Femur (tissue), 1 donor: ENCODE measurements at regions not wholly inside any gene's neighbourhood (a gene's known extent, or its start where the extent isn't known, plus 50 kb on each side); places are given as distances from the start of the nearest gene placed in this dataset.
"Not testable (repeated sequence)": the region's sequence is repeated elsewhere in the genome, so short reads cannot be mapped to it uniquely, and the experiment has no call there.

Experiments
- DNase-seq: peaks from one replicate; pipeline ENCODE4 v3.0.0-alpha.2; 2017

DNA sequence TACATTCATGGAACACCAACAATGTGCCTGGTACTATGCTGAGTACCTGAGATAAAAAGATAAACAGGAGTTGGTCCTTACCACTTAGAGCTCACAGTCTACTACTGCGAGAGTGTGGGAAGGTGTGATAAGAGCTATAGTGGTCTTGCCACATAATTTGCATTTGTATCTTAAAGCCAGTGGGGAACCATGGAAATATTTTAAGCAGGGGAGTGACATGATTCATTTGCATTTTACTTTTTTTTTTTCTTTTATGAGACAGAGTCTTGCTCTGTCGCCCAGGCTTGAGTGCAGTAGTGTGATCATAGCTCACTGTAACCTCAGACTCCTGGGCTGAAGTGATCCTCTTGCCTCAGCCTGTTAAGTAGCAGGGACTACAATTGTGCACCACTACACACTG is 53.6 kb downstream of the SRGAP2 start:
- DNase-seq = not testable (repeated sequence)

DNA sequence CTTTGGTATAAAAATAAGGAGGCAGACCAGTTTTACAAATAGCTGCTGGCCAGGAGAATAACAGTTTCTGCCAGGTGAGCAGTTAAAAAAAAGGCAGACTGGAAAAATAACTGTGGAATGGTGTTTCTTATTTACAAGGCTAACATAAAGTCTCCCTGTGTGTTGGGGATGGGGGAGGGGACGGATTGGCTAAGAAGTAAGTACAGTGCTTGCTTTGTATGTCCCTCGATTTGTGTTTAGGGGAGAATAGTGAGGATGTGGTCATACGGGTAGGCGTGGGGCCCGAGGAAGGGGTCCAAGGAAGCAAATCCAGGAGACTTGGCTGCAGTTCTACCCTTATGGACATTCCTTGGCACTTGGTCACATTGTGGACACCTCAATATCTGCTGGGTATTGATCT is 58.1 kb downstream of the SRGAP2 start:
- not testable (repeated sequence) for DNase-seq

GRCh38 chr1:206262424-206262823 is 59.1 kb downstream of the SRGAP2 start:
- DNase-seq = not testable (repeated sequence)

GRCh38 chr1:206264916-206265315 is 61.6 kb downstream of the SRGAP2 start:
- not testable (repeated sequence) for DNase-seq

GRCh38 chr1:206271153-206271552 is 67.8 kb downstream of the SRGAP2 start:
- not testable (repeated sequence) for DNase-seq

DNA sequence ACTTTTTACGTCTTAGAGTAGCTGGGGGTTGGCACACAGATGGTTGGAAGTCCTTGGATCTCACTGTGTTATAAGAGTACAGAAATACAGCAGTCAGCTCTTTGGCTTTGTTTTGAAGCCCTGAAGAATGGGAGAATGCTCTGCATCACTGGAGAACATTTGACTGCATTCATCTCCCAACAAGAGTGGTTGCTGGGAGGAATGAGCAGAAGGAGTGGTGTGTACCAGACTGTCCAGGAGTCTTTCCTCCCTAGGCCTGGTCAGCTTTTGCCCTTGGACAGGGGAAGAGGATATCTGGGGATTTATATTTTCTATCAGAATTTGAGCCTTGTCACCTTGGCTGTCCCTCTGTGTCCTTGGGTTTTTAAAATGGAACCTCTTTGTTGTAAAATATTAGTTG is 69.8 kb downstream of the SRGAP2 start:
- not testable (repeated sequence) for DNase-seq

DNA sequence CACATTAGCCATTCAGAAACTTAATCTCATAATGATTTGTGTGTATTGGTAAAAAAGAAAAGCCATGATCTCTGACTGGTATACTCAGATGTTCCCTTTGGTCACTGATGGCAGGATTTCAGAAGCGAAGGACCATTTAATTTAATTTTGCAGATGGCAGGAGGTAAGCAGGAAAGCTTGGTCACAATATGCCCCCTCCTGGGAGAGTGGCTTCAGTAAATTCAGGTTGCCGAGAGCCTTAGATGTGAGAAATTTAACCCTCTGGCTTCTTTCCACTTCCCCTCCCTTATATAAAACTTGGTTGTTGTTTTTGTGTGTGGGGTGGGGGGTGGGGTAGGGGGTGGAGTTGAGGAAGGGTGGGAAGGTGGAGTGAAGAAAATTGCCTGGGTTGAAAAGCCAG is 72.8 kb downstream of the SRGAP2 start:
- not testable (repeated sequence) for DNase-seq

DNA sequence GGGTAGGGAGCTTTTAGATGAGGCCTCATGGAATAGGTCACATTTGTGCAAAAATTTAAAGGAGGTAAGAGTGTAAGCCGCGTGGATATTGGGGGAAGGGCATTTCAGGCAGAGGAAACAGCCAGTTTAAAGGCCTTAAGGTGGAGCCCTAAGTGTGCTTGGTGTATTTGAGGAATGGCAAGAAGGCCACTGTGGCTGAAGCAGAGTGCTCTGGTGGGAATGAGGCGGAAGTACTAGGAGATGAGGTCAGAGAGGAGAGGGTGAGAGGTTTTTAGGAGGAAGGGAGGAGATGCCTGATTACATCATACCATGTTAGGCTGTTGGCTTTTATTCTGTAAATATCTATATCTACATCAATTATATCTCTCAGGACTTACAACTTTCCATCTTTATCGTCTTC is 75.3 kb downstream of the SRGAP2 start:
- DNase-seq = not testable (repeated sequence)

- not testable (repeated sequence) for DNase-seq
Measured at GRCh38 chr1:206280683-206281082, 77.3 kb downstream of the SRGAP2 start.

DNA sequence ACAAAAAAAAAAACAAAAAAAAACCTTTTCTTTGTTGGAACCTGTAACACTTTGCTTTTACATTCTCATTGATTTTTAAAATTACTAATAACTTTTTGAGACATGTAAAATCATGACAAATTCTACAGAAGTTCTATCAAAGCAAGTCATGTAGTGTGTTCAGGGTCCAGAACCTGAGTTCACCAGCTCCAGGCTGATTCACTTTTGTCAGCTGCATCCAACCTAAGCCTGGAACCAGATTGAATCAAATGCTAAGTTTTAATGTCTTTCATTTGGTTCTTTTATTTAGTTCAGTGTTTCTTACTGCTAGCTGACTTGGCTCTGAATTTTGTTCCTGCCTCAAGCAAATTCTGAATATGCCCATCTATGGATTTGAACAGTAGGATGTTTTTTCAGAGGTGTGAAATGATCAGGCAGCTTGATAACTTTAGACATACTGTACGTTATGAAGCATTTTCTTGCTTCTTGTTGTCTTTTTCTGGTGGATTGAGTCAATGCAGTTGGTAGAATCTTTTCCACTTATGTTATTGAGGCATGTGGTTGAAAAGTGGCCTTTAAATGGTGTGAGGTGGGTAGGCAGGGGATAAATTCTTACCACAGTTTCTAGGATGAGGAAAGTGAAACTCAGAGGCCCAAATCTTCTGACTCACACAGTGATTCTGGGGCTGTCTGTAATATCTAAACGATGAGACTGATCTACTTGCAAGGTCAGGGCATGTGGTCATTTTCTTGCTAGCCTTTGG is 78.7 kb downstream of the SRGAP2 start:
- DNase-seq = not testable (repeated sequence)

DNA sequence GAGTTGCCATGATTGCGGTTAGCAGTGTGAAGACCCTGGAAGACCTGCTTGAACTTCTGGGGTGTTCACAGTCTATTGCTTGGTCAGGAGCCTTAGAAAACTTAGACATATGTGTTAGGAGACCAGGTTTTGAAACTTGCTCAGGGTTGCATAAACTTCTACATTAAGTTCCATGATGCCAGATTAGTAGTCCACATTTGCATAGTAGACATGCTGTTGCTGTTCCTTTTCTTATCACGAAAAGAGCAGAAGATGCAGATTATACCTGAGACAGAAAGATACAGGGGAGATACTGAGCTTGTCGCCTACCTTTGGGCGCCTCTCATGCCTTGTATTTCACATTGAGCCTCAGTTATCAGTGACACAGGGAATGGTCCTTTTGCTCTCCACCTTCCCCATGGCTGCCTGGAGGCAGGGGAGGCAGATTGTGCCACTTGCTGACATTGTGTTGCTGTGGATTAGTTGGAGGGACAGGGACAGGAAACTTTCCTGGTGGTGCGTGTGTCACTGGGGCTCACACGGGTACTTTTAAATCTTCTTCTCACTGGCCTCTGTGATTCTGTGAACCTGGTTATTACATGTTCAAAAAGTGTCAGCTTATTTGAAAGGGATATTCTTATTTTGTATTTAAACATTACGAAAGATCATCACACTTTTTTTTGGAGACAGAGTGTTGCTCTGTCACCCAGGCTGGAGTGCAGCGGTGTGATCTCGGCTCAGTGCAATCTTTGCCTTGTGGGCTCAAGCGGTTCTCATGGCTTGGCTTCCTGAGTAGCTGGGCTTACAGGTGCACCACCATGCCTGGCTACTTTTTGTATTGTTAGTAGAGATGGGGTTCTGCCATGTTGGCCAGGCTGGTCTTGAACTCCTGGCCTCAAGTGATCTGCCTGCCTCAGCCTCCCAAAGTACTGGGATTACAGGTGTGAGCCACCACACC is 82.0 kb downstream of the SRGAP2 start:
- DNase-seq = not testable (repeated sequence)

DNA sequence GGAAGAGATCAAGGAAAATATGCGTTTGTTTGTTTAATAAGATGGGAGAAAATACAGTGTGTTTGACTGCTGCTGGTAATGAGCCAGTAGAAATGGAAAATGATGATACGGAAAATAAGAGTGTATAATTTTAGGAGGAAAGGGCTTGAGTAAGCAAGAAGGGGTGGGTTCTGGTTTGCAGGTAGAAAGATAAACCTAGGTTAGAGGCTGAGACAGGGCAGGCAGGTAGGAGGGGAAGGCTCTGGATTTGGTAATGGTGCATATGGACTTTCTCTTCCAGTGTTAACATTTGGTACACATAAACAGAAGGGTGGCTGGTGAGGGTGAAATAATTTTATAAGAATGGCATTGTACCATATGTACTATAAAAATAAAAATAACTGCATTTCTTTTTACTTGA is 84.4 kb downstream of the SRGAP2 start:
- DNase-seq = not testable (repeated sequence)

DNA sequence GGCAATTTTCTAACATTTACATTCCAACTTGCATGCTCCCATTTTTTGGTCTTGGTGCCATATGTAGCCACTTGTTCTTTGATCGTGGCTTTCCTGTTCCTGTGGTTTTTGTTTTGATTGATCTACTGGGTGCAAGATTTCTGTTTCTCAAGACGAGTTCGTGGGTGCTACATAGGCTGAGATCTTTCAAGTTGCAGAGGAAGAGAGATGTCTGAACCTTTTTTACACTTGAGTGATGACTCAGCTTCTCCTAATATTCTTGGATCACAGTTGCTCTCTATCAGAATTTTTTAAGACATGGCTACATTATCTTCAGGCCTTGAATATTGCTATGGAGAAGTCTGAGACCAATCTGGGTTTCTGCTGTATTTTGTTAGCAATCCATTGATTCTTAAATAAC is 85.1 kb downstream of the SRGAP2 start:
- not testable (repeated sequence) for DNase-seq

GRCh38 chr1:206297145-206298031 is 94.0 kb downstream of the SRGAP2 start:
- not testable (repeated sequence) for DNase-seq

- DNase-seq = not testable (repeated sequence)
Measured at GRCh38 chr1:206298032-206298392, 94.7 kb downstream of the SRGAP2 start.

- DNase-seq = not testable (repeated sequence)
Measured at GRCh38 chr1:206299181-206299791, 95.9 kb downstream of the SRGAP2 start.

- DNase-seq = not testable (repeated sequence)
Measured at GRCh38 chr1:206299942-206300341, 96.6 kb downstream of the SRGAP2 start.

- not testable (repeated sequence) for DNase-seq
Measured at GRCh38 chr1:206302056-206302455, 98.7 kb downstream of the SRGAP2 start.

- not testable (repeated sequence) for DNase-seq
Measured at GRCh38 chr1:206307442-206307841, 104.1 kb downstream of the SRGAP2 start.

DNA sequence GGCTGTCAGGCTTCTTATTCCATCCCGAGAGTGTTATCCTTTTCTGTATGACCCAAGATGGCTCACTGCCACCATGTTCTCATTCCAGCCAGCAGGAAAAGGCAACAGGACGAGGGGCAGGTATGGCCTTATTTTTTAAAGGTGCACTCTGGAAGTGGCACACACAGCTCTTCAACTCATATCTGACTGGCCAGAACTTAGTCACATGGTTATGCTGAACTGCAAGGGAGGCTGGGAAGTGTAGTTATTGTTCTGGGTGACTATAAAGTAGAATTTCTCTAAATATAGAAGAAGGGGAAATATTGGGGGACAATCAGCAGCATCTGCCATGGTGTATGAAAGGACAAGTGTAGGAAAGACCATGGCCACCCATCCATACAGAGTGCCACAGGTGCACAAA is 107.6 kb downstream of the SRGAP2 start:
- not testable (repeated sequence) for DNase-seq

GRCh38 chr1:206311611-206312273 is 108.4 kb downstream of the SRGAP2 start:
- DNase-seq = peak; percentile 66

DNA sequence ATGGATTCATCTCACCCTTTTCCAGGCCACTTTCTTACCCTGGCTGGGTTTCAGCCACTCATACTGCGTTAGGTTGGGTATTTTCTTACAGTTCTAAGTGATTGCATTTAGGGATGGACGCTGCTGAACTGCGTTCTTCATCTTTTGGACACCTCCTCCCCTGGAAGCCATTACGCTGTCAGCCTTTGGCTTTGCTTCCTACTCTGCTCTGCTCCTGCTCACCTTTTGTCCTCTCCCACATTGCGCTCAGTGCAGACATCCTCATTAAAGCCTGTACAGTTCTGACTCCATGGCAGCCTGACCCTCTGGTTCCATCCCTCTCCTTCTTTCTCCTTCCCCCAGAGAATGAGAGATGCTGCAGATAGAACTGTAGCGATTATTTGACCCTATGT is 108.9 kb downstream of the SRGAP2 start:
- DNase-seq = not testable (repeated sequence)
